ENCODE measurements at regions not wholly inside any gene's neighbourhood (a gene's known extent, or its start where the extent isn't known, plus 50 kb on each side); places are given as distances from the start of the nearest gene placed in this dataset.

- no peaks in the 10 kb centered on the region for H3K27me3 ChIP-seq
- no peak overlapping the region for H3K4me3 ChIP-seq (ENCODE audit: low read depth in 1 of 2, low read length in 1 of 2)
- no peaks in the 10 kb centered on the region for H3K4me1 ChIP-seq (ENCODE audit: control insufficient read depth in 1 of 2, insufficient read depth in 1 of 2, low read depth in 1 of 2, low read length in 1 of 2)
- no peaks in the 10 kb centered on the region for H3K36me3 ChIP-seq
- H3K27ac ChIP-seq: no peak overlapping the region
- no peaks in the 10 kb centered on the region for H3K9me3 ChIP-seq
- TF ChIP-seq CTCF (IDR thresholded peaks at IDR 0.05): no peak
These were observed 52.1 kb upstream of the DIPK1A start for GRCh38 chr1:93013145-93014065.

- Histone ChIP-seq H3K27ac (no peak overlapping the region), H3K9me3 (no peaks in the 10 kb centered on the region), H3K27me3 (peaks cover 2% of the 10 kb centered on the region), H3K36me3 (no peaks in the 10 kb centered on the region), H3K4me1 (ENCODE audit: control insufficient read depth in 1 of 2, insufficient read depth in 1 of 2, low read depth in 1 of 2, low read length in 1 of 2) (no peaks in the 10 kb centered on the region), H3K4me3 (ENCODE audit: low read depth in 1 of 2, low read length in 1 of 2) (no peak overlapping the region)
- TF ChIP-seq CTCF (IDR thresholded peaks at IDR 0.05): no peak
These were observed 52.9 kb upstream of the DIPK1A start for GRCh38 chr1:93014168-93014567.

GRCh38 chr1:93015590-93015989 is 54.3 kb upstream of the DIPK1A start:
- H3K36me3 ChIP-seq: no peaks in the 10 kb centered on the region
- no peaks in the 10 kb centered on the region for H3K9me3 ChIP-seq
- TF ChIP-seq CTCF (IDR thresholded peaks at IDR 0.05): no peak
- no peak overlapping the region for H3K27ac ChIP-seq
- H3K4me1 ChIP-seq (ENCODE audit: control insufficient read depth in 1 of 2, insufficient read depth in 1 of 2, low read depth in 1 of 2, low read length in 1 of 2): no peaks in the 10 kb centered on the region
- H3K4me3 ChIP-seq (ENCODE audit: low read depth in 1 of 2, low read length in 1 of 2): no peak overlapping the region
- peaks cover 10% of the 10 kb centered on the region for H3K27me3 ChIP-seq

GRCh38 chr1:93016171-93016570 is 54.9 kb upstream of the DIPK1A start:
- H3K4me1 ChIP-seq (ENCODE audit: control insufficient read depth in 1 of 2, insufficient read depth in 1 of 2, low read depth in 1 of 2, low read length in 1 of 2): no peaks in the 10 kb centered on the region
- peaks cover 10% of the 10 kb centered on the region for H3K27me3 ChIP-seq
- no peak overlapping the region for H3K27ac ChIP-seq
- H3K9me3 ChIP-seq: no peaks in the 10 kb centered on the region
- H3K4me3 ChIP-seq (ENCODE audit: low read depth in 1 of 2, low read length in 1 of 2): no peak overlapping the region
- TF ChIP-seq CTCF (IDR thresholded peaks at IDR 0.05): no peak
- no peaks in the 10 kb centered on the region for H3K36me3 ChIP-seq

GRCh38 chr1:93021539-93022134 is 57.4 kb upstream of the MTF2 start:
- Histone ChIP-seq H3K36me3 (no peaks in the 10 kb centered on the region), H3K4me1 (ENCODE audit: control insufficient read depth in 1 of 2, insufficient read depth in 1 of 2, low read depth in 1 of 2, low read length in 1 of 2) (peaks cover 8 to 10% of the 10 kb centered on the region in 2 experiments), H3K9me3 (no peaks in the 10 kb centered on the region), H3K27me3 (peaks cover 10% of the 10 kb centered on the region), H3K4me3 (ENCODE audit: low read depth in 1 of 2, low read length in 1 of 2) (no peak overlapping the region), H3K27ac (no peak overlapping the region)
- peak; percentile 47 for TF ChIP-seq CTCF (IDR thresholded peaks at IDR 0.05)
